ENCODE measurements at regions not wholly inside any gene's neighbourhood (a gene's known extent, or its start where the extent isn't known, plus 50 kb on each side); places are given as distances from the start of the nearest gene placed in this dataset.

DNA sequence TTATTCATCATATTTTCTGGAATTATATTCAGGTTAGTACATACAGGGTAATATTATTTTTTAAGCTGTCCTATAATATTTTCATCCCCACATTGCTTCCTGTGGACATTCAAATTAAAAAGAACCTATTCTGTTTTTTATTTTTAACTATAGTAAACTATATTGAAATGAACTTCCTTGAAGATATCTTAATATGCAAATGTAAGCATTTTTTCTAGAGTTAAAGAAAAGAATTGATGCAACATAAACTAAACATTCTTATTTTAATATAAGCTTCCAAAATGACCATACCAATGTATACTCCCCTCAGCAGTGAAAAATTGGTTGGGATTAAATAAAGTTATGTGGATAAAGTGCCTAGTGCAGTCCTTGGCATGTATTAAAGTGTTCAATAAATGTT lies 416.6 kb downstream of the KIF2B start:
- TF ChIP-seq, protein P1, sequence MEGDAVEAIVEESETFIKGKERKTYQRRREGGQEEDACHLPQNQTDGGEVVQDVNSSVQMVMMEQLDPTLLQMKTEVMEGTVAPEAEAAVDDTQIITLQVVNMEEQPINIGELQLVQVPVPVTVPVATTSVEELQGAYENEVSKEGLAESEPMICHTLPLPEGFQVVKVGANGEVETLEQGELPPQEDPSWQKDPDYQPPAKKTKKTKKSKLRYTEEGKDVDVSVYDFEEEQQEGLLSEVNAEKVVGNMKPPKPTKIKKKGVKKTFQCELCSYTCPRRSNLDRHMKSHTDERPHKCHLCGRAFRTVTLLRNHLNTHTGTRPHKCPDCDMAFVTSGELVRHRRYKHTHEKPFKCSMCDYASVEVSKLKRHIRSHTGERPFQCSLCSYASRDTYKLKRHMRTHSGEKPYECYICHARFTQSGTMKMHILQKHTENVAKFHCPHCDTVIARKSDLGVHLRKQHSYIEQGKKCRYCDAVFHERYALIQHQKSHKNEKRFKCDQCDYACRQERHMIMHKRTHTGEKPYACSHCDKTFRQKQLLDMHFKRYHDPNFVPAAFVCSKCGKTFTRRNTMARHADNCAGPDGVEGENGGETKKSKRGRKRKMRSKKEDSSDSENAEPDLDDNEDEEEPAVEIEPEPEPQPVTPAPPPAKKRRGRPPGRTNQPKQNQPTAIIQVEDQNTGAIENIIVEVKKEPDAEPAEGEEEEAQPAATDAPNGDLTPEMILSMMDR (IDR thresholded peaks at IDR 0.05; ENCODE audit: insufficient read depth, low read length, poor library complexity, severe bottlenecking) = no peak
- TF ChIP-seq EZH2phosphoT487 (conservative IDR thresholded peaks at IDR 0.05; ENCODE audit: low read length) = no peak
